ENCODE measurements at regions not wholly inside any gene's neighbourhood (a gene's known extent, or its start where the extent isn't known, plus 50 kb on each side); places are given as distances from the start of the nearest gene placed in this dataset.

DNA sequence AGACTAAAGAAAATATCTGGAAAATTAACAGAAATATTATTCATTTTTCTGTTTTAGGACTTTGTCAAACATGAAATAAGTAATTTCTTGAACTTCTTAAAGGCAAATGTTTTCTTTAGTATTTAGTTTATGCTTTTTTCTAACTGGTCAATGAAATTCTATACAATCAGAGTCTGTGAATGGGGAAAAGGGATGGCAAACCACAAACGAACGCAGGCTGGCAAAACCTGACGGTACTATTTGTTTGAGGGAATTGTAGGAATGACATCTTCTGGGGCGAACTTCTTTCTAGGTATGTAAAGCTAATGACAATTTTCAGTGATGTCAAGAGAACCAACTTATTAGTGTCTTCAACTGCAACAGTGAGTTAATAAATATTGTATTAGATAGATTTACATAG, 156.0 kb downstream of the SIPA1L2 start:
- no peak for ATAC-seq
- DNase-seq (ENCODE audit: extremely low read depth in 1 of 4, low spot score in 3 of 4), result no peak
- no peaks in the 10 kb centered on the region for H3K36me3 ChIP-seq (ENCODE audit: control insufficient read depth, insufficient read depth, low read length)
- WGBS (ENCODE audit: insufficient coverage, low coverage, missing lambda C conversion rate), result 2% methylated on average over 4 of the region's 4 CpGs
- H4K20me1 ChIP-seq (replicated peaks; ENCODE audit: control insufficient read depth, insufficient read depth, low read length), result no peaks in the 10 kb centered on the region
- ChIA-PET POLR2A (no interaction called here), CTCF (ENCODE audit: low intra/inter-chr PET ratio) (no interaction called here)
- H3K9ac ChIP-seq (ENCODE audit: insufficient read depth in 1 of 2, low read depth in 2 of 2, low read length in 2 of 2), result no peak overlapping the region
- no peaks in the 10 kb centered on the region for H3K9me1 ChIP-seq (ENCODE audit: control insufficient read depth, insufficient read depth, low read length)
- H3K9me3 ChIP-seq (replicated peaks; ENCODE audit: control insufficient read depth, insufficient read depth, low read depth, low read length), result no peaks in the 10 kb centered on the region
- in situ Hi-C loops (cut with MboI), result no loop called here
- H2AFZ ChIP-seq (ENCODE audit: low read depth, low read length), result no peak overlapping the region
- no peaks in the 10 kb centered on the region for H3K4me1 ChIP-seq (replicated peaks in 1 of 2; ENCODE audit: control insufficient read depth in 2 of 2, insufficient read depth in 2 of 2, low read length in 2 of 2)
- TF ChIP-seq HMGXB4 (CRISPR knock-in tag; IDR thresholded peaks at IDR 0.05) (no peak), ATF2 (CRISPR knock-in tag; IDR thresholded peaks at IDR 0.05) (no peak), TAF1 (IDR thresholded peaks at IDR 0.05; ENCODE audit: control insufficient read depth, extremely low read depth, insufficient read depth, low read length, severe bottlenecking) (no peak), MAZ (CRISPR knock-in tag; conservative IDR thresholded peaks at IDR 0.05 in 1 of 2, IDR thresholded peaks at IDR 0.05 in 1 of 2) (no peak), ELK1 (CRISPR knock-in tag; IDR thresholded peaks at IDR 0.05) (no peak), TCF3 (CRISPR knock-in tag; IDR thresholded peaks at IDR 0.05) (no peak), CTBP1 (IDR thresholded peaks at IDR 0.05; ENCODE audit: borderline replicate concordance) (no peak), CREB1 (IDR thresholded peaks at IDR 0.05) (no peak), CREB1 (CRISPR knock-in tag; IDR thresholded peaks at IDR 0.05) (no peak)
- no peak overlapping the region for H3K4me3 ChIP-seq
- H3K27me3 ChIP-seq (ENCODE audit: control insufficient read depth in 2 of 2, insufficient read depth in 2 of 2, low read length in 2 of 2), result no peaks in the 10 kb centered on the region
- no peak overlapping the region for H3K4me2 ChIP-seq (ENCODE audit: insufficient read depth, low read length)
- no peak for FAIRE-seq
- H3K27ac ChIP-seq (ENCODE audit: extremely low read depth, low read depth, low read length), result no peak overlapping the region
- H3K79me2 ChIP-seq (ENCODE audit: control insufficient read depth, insufficient read depth, low read length), result no peaks in the 10 kb centered on the region
- no TSS peak for BruUV-seq (replicated peaks)
- intact Hi-C loops (cut with micrococcal nuclease), result no loop called here

Measured in K562 (cell line).